ACC112 (cell line): ENCODE measurements at regions not wholly inside any gene's neighbourhood (a gene's known extent, or its start where the extent isn't known, plus 50 kb on each side); places are given as distances from the start of the nearest gene placed in this dataset.
"Not testable (repeated sequence)": the region's sequence is repeated elsewhere in the genome, so short reads cannot be mapped to it uniquely, and the experiment has no call there.

Experiments used
- H2AFZ ChIP-seq: fragments of 200-600 bp; sonication (generic); one replicate; pipeline ENCODE4 v1.6.0; 2017; ENCODE audit warnings: antibody characterized with exemption, low read length; ENCODE audit not compliant: unreplicated experiment
- H3K27ac ChIP-seq: fragments of 200-600 bp; sonication (generic); 2 replicates; pipeline ENCODE4 v1.5.1; 2014; ENCODE audit warnings: low read depth, mild to moderate bottlenecking, antibody characterized with exemption, low read length, moderate library complexity
- H3K27me3 ChIP-seq: fragments of 200-600 bp; sonication (generic); 2 replicates; pipeline ENCODE4 v1.6.1; 2014; ENCODE audit warnings: mild to moderate bottlenecking, antibody characterized with exemption, low read length, moderate library complexity, mixed read lengths; ENCODE audit not compliant: insufficient read depth
- H3K36me3 ChIP-seq: fragments of 200-600 bp; sonication (generic); 2 replicates; pipeline ENCODE4 v1.6.1; 2016; ENCODE audit warnings: mild to moderate bottlenecking, antibody characterized with exemption, low read length, moderate library complexity, mixed read lengths; ENCODE audit not compliant: insufficient read depth
- H3K4me1 ChIP-seq: fragments of 200-600 bp; sonication (generic); one replicate; pipeline ENCODE4 v1.6.1; 2016; ENCODE audit warnings: low read length, mixed read lengths; ENCODE audit not compliant: insufficient read depth, unreplicated experiment, control insufficient read depth
- H3K4me3 ChIP-seq: fragments of 200-600 bp; sonication (generic); 2 replicates; pipeline ENCODE4 v1.5.1; 2014; ENCODE audit warnings: mild to moderate bottlenecking, low read depth, low read length
- H3K79me2 ChIP-seq: fragments of 200-600 bp; sonication (generic); one replicate; pipeline ENCODE4 v1.6.0; 2016; ENCODE audit warnings: low read length; ENCODE audit not compliant: control insufficient read depth, unreplicated experiment, insufficient read depth

DNA sequence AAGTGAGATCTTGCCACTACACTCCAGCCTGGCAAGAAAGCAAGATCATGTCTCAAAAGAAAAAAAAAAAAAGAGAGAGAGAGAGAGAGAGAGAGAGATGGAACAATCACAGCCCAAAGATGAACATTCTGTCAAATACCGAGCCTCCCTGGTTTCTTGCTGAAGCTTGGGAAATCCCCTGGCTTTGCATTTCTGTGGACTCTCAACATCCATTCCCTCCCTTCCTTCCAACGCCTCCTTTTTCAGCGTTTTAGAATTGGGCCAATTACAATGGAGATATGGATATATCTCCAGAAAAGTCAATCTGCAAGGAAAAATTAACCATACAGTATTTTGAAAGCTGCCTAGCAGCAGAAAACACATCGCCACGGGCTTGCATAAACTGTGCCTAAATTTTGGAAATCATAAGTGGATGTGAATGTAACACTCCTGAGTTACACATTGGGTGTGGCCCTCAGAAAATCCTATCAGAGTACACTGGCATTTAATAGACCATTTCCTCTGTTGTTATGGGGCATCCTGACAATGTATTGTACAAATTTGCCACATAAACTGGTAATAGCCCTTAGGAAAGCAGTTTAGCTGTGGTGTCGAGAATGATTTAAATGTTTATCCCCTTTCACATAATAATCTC lies 67.2 kb upstream of the PHLPP1 start:
- Histone ChIP-seq H3K27ac (no peak overlapping the region), H3K4me1 (no peaks in the 10 kb centered on the region)

DNA sequence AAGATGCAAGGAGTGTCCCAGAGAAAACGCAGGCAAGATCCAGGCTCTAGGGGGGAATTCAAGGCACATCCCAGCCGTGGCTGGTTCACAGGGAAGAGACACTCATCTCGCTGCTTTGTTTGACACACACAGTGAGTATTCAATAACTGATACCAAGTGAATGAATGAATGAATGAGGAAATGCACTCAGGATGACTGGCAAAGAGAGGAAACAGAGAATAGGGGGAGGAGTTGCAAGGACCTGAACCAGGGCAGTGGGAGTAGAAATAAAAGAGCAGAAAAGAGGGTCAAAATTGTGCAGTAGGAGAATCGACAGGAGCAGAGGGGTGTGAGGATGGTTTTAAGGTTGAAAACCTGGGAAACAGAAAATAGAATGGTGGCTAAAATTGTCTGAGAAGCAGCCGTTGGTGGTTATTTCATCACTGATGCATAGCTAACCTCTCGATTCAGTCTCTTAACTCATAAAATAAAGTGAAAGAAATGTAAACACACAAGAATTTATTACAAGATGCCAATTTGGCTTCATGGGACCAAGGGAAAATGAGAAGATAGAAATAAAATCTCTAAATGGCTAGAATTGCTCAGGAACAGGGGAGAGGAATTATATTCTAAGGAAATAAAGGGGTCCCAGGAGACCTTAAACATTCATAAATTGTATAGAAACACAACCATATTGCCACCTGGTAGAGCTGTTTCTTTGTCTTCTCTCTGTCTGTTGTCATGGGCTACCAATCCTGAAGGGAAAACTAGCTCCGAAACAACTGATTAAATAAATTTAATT lies 63.9 kb upstream of the PHLPP1 start:
- Histone ChIP-seq H3K27me3 (0 out of 2 replicates have a peak, but pooled peaks cover 3% of the 10 kb centered on the region), H3K79me2 (no peaks in the 10 kb centered on the region), H3K4me3 (0 out of 2 replicates have a peak overlapping the region, but pooled peaks have one; percentile 23), H3K27ac (no peak overlapping the region), H3K36me3 (no peaks in the 10 kb centered on the region), H2AFZ (peak overlapping the region; percentile 58), H3K4me1 (no peaks in the 10 kb centered on the region)

More for the DNA sequence above, 67.2 kb upstream of the PHLPP1 start:
- Histone ChIP-seq H3K79me2 (no peaks in the 10 kb centered on the region), H3K36me3 (no peaks in the 10 kb centered on the region), H2AFZ (no peak overlapping the region), H3K27me3 (0 out of 2 replicates have a peak, but pooled peaks cover under 1% of the 10 kb centered on the region), H3K4me3 (no peak overlapping the region)

DNA sequence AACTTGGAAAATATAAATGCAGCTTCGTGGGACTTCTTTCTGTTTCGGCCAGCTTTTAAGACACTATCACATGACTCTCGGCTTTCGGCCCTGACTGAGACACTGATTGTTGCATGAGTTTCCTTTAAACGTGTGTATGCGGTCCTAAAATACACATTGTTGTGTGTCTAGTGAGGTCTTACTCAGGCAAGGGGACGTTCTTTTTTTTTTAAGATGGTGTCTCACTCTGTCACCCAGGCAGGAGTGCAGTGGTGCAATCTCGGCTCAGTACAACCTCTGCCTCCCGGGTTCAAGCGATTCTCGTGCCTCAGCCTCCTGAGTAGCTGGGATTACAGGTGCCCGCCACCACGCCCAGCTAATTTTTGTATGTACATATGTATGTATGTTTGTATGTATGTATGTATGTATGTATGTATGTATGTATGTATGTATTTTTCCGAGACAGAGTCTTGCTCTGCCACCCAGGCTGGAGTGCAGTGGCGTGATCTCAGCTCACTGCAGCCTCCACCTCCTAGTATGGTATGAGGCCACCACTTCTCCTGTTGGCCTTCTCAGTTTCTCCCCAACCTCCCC lies 63.2 kb upstream of the PHLPP1 start:
- H3K27me3 ChIP-seq, H3K36me3 ChIP-seq, H3K4me1 ChIP-seq, H3K79me2 ChIP-seq, H3K27ac ChIP-seq: not testable (repeated sequence)
- H2AFZ ChIP-seq = peak overlapping the region; percentile 58
- 0 out of 2 replicates have a peak overlapping the region, but pooled peaks have one; percentile 23 for H3K4me3 ChIP-seq

- Histone ChIP-seq H3K4me1 (no peaks in the 10 kb centered on the region), H2AFZ (no peak overlapping the region), H3K79me2 (no peaks in the 10 kb centered on the region), H3K4me3 (no peak overlapping the region), H3K27ac (no peak overlapping the region), H3K36me3 (no peaks in the 10 kb centered on the region), H3K27me3 (0 out of 2 replicates have a peak, but pooled peaks cover 3% of the 10 kb centered on the region)
Observed at GRCh38 chr18:62655520-62656219, 59.7 kb upstream of the PHLPP1 start.

DNA sequence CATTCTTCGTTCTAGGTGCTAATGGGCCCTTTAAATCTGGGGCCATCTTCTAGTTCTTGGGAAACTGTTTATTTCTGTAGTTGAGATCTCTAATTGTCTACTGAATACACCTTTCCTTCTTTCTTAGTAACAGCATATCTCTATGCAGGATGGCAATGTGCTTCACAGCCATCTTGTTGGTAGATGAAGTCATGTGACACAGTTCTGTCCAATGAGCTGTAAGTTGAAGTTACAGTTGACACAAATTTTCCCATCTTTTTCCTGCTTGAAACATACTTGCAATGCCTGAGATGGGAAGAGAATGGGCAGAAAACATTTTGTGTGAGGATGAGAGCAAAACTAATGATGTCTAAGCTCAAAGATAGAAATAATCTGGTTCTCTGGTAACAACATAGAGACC lies 57.3 kb upstream of the PHLPP1 start:
- Histone ChIP-seq H3K27me3 (0 out of 2 replicates have a peak, but pooled peaks cover 3% of the 10 kb centered on the region), H2AFZ (no peak overlapping the region), H3K79me2 (no peaks in the 10 kb centered on the region), H3K4me3 (no peak overlapping the region), H3K36me3 (no peaks in the 10 kb centered on the region), H3K27ac (no peak overlapping the region), H3K4me1 (peaks cover 1% of the 10 kb centered on the region)

- Histone ChIP-seq H2AFZ (no peak overlapping the region), H3K27me3 (no peaks in the 10 kb centered on the region), H3K36me3 (no peaks in the 10 kb centered on the region), H3K27ac (no peak overlapping the region), H3K79me2 (no peaks in the 10 kb centered on the region), H3K4me1 (peaks cover 17% of the 10 kb centered on the region), H3K4me3 (no peak overlapping the region)
Observed at GRCh38 chr18:62659698-62660097, 55.6 kb upstream of the PHLPP1 start.

GRCh38 chr18:62660691-62661090 lies 54.6 kb upstream of the PHLPP1 start:
- Histone ChIP-seq H3K27me3 (no peaks in the 10 kb centered on the region), H3K79me2 (no peaks in the 10 kb centered on the region)

DNA sequence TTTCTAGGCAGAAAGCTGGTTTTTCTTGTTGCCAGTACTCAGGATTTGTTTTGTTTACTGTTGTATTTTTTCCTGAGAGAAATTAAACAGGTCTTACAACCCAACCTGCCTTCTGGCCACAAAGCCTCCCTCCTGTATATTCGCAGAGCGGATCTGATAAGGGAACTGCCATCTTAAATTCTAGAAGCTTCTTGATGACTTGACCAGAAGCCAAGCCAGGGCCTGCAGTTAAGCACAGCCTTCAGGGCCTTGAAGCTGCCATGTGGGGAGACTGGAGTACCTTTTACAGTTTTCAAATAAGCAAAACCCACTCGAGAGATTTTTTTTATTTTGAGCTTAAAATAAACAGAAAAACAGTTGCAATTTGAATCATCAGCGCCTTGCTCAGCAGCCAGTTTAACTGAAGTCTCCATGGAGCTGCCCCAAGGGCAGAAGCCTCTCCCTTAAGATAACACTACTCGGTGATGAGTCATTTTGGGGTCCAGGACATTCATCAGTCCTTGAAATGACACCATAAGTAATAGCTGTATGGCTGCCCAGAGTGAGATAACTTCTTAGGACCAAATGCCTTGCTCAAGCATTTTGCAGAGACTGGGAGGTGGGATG lies 51.5 kb upstream of the PHLPP1 start:
- peaks cover 17% of the 10 kb centered on the region for H3K4me1 ChIP-seq
- peak overlapping the region; percentile 59 for H2AFZ ChIP-seq
- H3K4me3 ChIP-seq = no peak overlapping the region; the same call in 1 of the 2 replicates
- peaks cover 7% of the 10 kb centered on the region; the same call in 1 of the 2 replicates for H3K27me3 ChIP-seq
- H3K79me2 ChIP-seq = no peaks in the 10 kb centered on the region
- H3K27ac ChIP-seq = peak overlapping the region; percentile 55
- H3K36me3 ChIP-seq = no peaks in the 10 kb centered on the region

More at GRCh38 chr18:62660691-62661090, 54.6 kb upstream of the PHLPP1 start:
- Histone ChIP-seq H3K4me1 (peaks cover 17% of the 10 kb centered on the region), H3K36me3 (no peaks in the 10 kb centered on the region), H3K4me3 (no peak overlapping the region), H2AFZ (no peak overlapping the region), H3K27ac (no peak overlapping the region)

DNA sequence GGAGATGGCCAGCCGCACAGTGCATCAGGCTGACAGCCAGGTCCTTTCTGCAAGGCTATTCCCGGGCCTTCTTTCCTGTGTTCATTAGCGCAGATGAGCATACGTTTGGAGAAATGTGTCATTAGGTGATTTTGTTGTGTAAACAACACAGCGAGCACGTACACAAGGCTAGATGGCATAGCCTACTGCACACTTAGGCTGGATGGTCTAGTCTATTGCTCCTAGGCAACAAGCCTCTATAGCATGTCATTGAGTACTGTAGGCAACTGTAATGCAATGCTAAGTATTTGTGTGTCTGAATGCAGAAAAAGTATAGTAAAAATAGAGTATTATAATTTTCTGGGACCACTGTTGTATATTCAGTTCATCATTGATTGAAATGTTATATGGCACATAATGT lies 50.9 kb upstream of the PHLPP1 start:
- Histone ChIP-seq H3K4me3 (no peak overlapping the region), H3K4me1 (peaks cover 17% of the 10 kb centered on the region), H3K27ac (no peak overlapping the region), H3K36me3 (no peaks in the 10 kb centered on the region), H3K27me3 (peaks cover 7% of the 10 kb centered on the region; the same call in 1 of the 2 replicates), H2AFZ (no peak overlapping the region), H3K79me2 (no peaks in the 10 kb centered on the region)

GRCh38 chr18:62665188-62665587 lies 50.2 kb upstream of the PHLPP1 start:
- Histone ChIP-seq H3K4me3 (no peak overlapping the region), H3K27ac (no peak overlapping the region), H3K27me3 (peaks cover 7% of the 10 kb centered on the region; the same call in 1 of the 2 replicates), H3K4me1 (peaks cover 17% of the 10 kb centered on the region), H3K79me2 (no peaks in the 10 kb centered on the region), H3K36me3 (no peaks in the 10 kb centered on the region), H2AFZ (no peak overlapping the region)
